SIG-M5 treated with dmso at 0.1 percent for 504 hours (cell line): ENCODE measurements at regions not wholly inside any gene's neighbourhood (a gene's known extent, or its start where the extent isn't known, plus 50 kb on each side); places are given as distances from the start of the nearest gene placed in this dataset.

ENCODE experiments used
- DNase-seq: peaks from one replicate; lab custom pipeline; 2025; ENCODE audit not compliant: unreplicated experiment; lab: John Stamatoyannopoulos, UW

GRCh38 chr2:234730066-234730640, 221.7 kb upstream of the SH3BP4 start:
- no peak for DNase-seq

- DNase-seq = no peak
Measured at GRCh38 chr2:234725528-234726264, 226.1 kb upstream of the SH3BP4 start.

DNA sequence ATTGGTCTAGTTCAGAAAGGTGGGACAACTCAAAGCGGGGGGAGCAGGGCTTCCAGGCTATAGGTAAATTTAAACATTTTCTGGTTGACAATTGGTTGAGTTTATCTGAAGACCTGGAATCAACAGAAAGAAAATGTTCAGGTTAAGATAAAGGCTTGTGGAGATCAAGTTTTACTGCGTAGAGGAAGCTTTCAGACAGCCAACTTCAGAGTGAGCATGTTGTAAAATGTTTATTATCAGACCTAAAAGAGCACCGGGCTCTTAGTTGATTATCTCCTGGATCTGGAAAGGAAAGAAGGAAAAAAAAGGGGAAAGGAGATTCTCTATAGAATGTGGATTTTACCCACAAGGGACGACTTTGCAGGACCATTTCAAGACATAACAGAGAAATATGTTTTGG, 227.0 kb upstream of the SH3BP4 start:
- no peak for DNase-seq

GRCh38 chr2:234723400-234723799, 226.5 kb upstream of the ARL4C start:
- DNase-seq = no peak

GRCh38 chr2:234722176-234722575, 225.3 kb upstream of the ARL4C start:
- DNase-seq = no peak

GRCh38 chr2:234719116-234719716, 222.3 kb upstream of the ARL4C start:
- no peak for DNase-seq

DNA sequence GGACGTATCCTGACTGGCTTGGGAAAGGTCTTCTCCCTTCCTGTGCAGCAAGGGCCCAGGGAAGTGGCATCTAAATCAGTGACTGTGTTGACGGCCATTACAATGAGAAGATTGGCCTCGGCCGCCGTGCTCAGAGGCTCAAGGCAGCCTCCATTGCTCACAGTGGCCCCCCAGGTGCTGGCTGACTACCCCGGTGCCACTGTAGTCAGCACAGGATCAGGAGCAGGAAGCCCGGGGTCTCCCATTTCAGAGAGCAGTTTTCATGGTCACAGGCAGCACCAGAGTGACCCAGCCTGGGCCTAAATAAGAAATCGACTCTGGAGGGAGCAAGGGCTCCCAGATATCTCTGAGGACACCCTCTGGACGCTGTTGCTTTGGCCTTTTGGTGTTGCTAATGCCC, 219.4 kb upstream of the ARL4C start:
- no peak for DNase-seq

DNA sequence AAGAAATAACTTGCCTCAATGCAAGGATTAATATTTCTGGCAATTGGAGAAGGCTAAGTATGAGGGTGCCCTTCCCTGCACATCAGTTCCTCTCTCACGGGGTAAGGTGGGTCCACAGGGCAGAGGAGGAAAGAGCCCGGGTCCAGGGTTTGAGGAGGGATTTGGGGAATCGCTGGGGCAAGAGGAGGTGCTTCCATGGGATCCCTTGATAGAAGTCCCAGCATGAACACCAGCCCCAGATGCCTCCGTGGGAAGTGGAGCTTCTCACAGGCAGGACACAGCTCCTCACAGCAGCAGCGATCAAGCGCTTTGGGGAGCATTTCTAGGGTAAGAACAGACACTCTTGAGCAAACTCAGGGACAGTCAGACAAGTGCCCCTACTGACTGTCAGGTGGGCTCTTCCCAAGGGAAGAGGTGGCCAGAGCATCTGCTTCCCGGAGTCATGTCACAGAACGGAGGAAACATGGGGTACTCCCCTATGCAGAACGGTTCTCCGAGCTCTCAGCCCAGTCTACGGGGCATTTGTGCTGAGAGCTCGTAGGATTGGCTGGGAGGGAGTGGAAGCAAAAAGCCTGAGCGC, 218.9 kb upstream of the ARL4C start:
- DNase-seq = no peak

DNA sequence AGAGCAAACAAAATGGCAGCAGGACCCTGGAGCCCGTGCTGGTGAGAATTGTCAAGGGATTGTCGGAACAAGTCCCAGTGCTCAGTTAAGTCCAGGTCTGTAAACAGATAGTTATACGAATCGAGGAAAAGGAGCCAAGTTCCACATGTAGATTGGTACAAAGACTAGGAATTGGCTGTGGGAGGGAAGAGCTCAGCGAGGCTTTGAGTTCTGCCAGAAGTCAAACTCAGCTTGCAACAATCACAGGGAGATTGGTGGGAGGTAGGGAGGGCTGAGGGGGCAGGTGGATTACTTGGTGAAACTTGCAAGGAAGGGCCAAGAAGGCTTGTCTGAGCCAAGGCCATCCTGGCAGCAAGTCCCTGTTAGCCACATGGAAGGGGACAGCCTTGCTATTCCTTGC, 217.8 kb upstream of the ARL4C start:
- no peak for DNase-seq

- no peak for DNase-seq
Measured at GRCh38 chr2:234712421-234712935, 215.6 kb upstream of the ARL4C start.

DNA sequence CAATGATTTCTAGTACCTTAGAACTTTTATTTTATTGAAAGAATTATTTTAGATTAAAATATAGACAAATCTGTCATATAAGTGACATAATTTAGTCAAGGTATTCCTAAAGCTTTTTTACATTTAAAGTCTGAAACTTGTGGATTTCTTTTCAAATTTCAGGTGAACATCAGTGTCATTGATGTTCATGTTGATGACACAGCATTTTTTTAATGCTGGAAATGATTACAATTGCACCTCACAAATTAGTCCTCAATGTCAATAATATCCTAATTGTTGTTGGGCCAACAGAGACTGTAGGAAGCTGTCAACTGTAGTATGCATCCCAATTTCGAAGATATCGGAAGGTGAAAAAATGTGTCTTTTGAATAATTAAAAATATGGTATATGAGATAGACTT, 214.4 kb upstream of the ARL4C start:
- no peak for DNase-seq

- no peak for DNase-seq
Measured at GRCh38 chr2:234710587-234710986, 213.7 kb upstream of the ARL4C start.

DNA sequence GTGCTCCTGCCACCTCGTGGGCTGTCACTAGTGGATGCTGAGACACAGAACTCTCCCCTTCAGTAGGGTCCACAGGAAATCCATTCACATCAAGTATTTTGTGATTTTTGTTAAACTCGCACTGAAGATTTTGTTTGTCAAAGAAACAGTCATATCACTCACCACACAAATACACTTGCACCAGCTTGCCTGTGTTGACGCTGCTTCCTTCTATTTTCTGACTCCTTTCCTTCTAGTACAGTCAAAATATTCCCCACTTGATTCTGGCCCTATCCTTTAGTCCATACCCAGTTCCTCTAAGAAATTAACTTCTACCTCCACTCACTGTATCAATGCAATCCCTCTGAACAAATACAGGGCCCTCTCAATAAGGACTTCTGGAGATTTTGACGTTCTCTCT, 213.2 kb upstream of the ARL4C start:
- no peak for DNase-seq

DNA sequence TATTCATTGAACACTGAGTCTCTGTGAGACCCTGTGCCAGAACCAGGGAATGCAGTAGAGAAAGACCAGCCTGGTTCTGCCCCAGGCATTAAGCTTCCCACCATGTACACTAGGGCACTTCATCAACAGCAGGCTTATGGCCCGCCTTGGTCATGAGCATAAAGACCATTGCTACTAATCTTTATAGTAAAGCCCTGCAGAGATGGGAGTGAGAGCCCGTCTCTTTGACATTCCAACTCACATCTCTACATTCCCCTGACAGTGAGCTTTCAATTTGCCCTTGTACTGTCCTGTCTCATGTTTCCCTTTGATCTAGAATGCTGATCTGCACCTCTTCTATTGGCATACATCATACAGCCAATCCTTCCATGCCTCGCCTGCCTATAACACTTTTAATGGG, 211.8 kb upstream of the ARL4C start:
- DNase-seq = no peak

DNA sequence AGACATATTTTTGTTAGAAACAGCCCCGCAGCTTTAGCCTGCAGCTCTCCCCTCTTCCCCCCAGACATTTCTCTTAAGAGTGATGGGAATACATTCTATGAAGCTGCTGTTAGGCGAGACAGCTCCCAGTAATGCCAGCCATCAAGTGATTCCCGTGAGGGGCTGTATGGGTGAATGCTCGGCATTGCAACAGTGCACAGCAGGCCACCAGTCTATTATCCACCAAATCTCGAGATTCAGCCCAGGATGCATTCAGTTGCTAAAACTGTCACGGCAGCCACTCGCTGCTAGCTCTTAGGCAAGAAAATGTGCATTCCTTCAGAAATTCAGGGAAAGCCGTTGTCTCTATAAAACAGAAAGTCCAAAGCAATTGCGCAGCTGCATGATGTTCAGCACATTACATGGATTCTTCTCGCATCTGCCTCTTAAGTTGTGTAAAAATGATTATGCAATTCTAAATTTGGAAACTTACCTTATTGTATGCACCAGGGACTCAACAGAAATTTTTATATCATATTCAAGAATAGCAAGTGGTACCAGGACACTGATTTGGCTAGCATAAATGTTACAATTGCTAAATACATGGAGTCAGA, 211.3 kb upstream of the ARL4C start:
- DNase-seq = no peak

GRCh38 chr2:234706086-234706485, 209.2 kb upstream of the ARL4C start:
- no peak for DNase-seq

DNA sequence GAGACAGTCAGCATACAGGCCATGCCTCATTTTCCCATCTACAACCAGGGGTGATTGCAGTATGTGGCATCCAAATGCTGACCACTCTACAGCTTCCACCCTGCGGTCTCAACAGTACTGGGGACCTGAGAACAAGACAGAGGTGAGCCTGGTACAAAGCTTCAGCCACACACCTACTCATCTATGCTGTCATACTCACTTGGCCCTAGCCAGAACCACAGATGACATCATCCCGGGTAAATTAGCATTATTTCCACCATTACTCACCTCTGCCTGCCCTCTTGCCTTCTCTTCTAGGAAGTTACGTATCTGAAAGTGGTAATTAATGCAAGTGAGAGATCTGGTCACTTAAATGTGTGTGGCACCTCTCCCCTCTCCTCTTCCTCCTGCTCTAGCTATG, 208.2 kb upstream of the ARL4C start:
- no peak for DNase-seq

DNA sequence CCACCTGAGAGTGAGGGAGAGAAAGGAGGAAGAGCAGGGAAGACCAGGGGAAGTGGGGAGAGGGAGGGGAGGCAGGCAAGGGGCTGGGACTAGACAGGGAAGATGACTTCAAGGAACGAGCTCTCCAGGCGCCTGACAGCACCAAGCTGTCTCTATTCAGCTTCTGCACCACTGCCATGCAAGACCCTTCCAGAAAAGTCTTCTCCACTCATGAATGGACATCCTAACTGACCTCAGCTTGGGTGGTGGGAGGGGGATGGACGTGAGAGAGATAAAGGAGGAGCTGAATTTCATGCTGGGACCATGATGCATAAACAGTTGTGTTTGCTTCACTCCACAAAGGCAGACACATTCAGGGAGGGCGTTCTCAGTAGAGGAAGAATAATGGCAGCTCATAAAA, 206.4 kb upstream of the ARL4C start:
- DNase-seq = no peak

GRCh38 chr2:234702731-234703225, 205.9 kb upstream of the ARL4C start:
- no peak for DNase-seq

- DNase-seq = no peak
Measured at GRCh38 chr2:234701841-234702240, 205.0 kb upstream of the ARL4C start.

GRCh38 chr2:234701421-234701820, 204.5 kb upstream of the ARL4C start:
- no peak for DNase-seq
